OCI-LY7 (cell line): ENCODE measurements at regions not wholly inside any gene's neighbourhood (a gene's known extent, or its start where the extent isn't known, plus 50 kb on each side); places are given as distances from the start of the nearest gene placed in this dataset.

ENCODE experiments used
- CTCF ChIP-seq: fragments of 200-600 bp; sonication (generic); conservative IDR thresholded peaks from 2 replicates; pipeline ENCODE4 v1.5.1; 2014; ENCODE audit warnings: mild to moderate bottlenecking, antibody characterized with exemption, low read length, moderate library complexity, mixed read lengths
- EZH2phosphoT487 ChIP-seq: fragments of 200-600 bp; sonication (generic); IDR thresholded peaks from 2 replicates; pipeline ENCODE4 v1.6.1; 2018; ENCODE audit warnings: low read depth, borderline replicate concordance, mild to moderate bottlenecking, mixed run types, antibody characterized with exemption, low read length, moderate library complexity, mixed read lengths

- TF ChIP-seq CTCF (no peak), EZH2phosphoT487 (no peak)
These were observed 670.0 kb downstream of the DHX35 start for GRCh38 chr20:39632176-39632575.
